GM18499 (cell line): ENCODE measurements at regions not wholly inside any gene's neighbourhood (a gene's known extent, or its start where the extent isn't known, plus 50 kb on each side); places are given as distances from the start of the nearest gene placed in this dataset.

Source experiments
- ATAC-seq: cut with Tn5 transposase; IDR thresholded peaks from one replicate; pipeline ENCODE4 v1.9.1; 2021; ENCODE audit warnings: moderate number of reproducible peaks; ENCODE audit not compliant: insufficient read depth, unreplicated experiment

DNA sequence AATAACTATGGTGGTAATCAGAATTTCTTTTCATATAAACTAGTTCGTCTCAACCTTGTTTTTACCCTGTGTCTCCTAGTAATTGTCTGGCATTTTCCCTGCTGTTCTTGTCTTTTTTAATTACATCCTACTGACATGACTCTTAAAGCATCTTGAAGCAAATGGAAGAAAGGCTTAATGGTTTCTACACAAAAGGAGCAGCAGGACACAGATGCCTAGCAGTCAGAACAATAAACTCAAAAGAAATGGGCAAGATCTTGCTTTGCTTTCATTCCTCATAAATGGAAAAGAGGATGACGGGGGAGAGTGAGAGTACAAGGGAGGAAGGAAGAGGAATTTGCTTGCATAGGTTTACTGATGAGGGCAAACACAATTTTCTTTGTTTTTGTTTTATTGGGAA lies 293.2 kb upstream of the EMCN start:
- ATAC-seq: no peak

DNA sequence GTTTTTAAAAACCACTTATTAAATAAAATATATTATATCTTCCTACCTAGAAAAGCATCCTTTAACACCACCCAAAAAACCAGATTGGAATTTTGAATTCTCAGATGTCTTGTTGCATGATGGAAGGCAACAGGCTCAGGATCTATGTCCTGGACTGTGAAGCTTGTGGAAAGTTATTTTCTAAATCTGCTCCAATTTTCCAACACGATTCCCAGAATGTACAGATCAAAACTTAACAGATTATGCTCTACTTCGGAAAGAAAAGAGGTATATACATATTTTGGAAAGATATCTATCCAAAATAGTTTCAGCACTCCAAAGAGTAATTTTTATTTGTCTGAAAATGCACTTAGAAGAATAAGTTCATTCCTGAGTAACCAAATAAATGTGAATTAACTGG lies 291.7 kb upstream of the EMCN start:
- no peak for ATAC-seq

GRCh38 chr4:100806988-100807387 lies 289.2 kb upstream of the EMCN start:
- ATAC-seq: no peak

GRCh38 chr4:100805538-100805937 lies 287.7 kb upstream of the EMCN start:
- ATAC-seq: no peak

DNA sequence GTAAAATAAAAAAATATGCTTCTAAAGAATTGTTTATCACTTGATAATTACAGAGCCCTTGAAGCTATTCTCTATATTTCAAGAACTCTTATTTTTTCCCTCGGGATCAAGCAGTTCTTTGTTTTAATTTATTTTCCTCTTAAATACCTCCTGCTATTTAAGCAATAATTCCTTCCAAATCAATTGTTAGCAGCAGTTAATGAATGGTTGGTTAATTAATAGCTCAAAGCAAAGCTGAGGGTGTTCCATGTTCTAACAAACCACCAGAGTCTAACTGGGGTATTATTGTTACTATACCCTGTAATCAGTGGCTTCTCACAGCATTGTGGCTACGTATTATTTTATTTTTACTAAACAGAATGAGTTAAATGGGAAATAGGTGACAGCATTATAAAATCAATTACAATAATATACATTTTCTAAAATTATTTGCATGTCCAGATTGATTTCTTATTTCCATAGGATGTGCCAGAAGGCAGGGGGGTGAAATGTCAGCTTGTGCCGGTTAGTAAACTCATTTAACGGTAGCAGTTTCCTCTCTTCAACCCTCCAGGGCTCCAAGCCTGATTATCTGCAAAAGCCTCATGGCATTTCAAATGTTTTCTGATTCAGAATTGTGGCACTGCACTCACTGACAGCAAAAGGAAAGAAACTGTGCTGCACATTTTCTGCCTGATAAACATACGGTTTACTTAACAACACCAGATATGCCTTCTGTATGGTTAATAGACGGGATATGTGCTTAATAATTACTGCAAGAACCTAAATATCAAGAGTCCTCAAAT lies 286.9 kb upstream of the EMCN start:
- ATAC-seq: no peak

GRCh38 chr4:100803751-100804150 lies 285.9 kb upstream of the EMCN start:
- ATAC-seq: no peak

- ATAC-seq: no peak
Measured at GRCh38 chr4:100799761-100800539, 282.1 kb upstream of the EMCN start.

DNA sequence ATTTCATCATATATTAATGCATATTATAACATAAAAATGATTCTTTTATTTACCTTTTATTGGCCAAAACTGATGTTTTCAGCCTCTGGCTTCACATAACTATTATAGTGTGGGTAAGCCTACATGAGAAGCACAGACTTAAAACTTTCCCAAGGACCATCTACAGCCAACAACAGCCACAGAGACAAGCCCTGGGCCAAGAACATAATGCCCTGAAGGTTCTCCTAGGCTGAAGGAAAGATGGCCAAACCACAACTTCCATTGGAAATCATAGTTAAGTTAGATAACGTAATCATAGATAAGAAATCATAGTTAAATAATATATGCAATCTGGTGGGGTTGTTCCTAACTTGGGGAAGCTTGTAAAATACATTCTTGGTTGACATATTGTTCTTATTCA lies 280.0 kb upstream of the EMCN start:
- no peak for ATAC-seq

DNA sequence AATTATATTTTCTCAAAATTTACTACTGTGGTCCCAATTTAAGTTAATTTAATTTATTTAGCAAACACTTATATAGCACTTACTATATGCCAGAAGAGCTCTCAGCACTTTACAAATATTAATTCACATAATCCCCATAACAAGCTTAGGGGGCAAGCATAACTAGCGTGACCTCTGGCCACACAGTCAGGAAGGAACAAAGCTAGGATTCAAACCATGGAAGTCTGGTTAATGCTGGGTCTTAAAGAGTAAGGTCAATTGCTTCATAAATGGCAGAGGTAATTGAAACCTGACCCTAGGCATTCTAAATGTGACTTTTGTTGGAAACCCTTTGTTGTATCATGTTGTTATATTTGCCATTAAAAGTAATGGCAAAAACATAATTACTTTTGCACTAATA lies 279.5 kb upstream of the EMCN start:
- ATAC-seq: no peak

GRCh38 chr4:100796332-100796731 lies 278.5 kb upstream of the EMCN start:
- ATAC-seq: no peak

DNA sequence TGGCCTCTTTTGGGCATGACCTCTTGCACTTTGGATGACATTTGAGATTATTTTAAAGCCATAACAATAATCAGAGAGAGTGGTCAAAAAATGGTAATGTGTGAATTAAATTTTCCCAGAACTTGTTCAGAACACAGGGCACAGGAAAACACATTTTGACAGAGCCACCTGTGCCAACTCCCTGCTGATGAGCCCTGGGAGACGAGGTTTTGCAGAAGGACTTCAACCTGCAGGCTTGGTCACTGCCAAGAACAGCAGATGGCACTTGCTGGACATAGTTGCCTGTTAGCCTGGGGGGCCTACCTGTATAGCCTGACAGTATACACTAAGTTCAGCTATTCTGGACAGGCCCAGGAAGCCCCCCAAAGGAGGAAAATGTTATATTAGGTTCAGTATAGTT lies 277.8 kb upstream of the EMCN start:
- no peak for ATAC-seq

DNA sequence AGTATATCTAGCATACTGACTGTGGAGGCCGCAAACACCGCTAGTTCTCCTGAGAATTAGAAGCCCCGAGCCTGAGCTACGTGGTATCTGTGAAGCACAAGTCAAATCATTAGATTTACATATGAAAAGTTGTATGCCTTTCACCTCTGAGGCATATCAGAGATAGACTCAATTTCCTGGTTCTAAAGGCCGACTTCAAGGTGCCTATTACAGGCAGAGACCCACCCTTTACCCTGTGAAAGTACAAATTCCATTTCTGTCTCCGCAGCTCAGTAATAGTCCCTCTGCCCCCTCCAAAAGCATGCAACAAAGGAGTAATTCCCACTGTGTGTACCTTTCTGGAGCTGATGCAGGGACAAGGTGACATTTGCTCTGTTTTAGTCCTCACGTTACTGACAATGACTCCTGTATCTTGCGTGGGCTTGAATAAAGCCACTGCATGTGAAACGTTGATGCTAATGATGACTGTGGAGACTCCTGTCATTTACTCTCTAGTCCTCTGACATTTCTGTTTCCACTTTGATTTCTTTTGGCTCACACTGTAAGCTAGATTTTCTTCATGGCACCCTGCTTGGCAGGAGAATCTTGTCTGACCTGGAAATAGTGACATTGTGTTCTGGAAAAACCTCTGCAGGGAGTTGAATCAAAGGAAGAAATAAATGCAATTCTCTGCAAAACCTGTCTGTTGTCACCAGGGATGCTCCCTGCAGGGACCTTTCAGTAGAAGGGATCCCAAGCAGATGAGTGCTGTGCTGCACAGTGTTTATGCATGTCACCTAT lies 273.2 kb upstream of the EMCN start:
- no peak for ATAC-seq

DNA sequence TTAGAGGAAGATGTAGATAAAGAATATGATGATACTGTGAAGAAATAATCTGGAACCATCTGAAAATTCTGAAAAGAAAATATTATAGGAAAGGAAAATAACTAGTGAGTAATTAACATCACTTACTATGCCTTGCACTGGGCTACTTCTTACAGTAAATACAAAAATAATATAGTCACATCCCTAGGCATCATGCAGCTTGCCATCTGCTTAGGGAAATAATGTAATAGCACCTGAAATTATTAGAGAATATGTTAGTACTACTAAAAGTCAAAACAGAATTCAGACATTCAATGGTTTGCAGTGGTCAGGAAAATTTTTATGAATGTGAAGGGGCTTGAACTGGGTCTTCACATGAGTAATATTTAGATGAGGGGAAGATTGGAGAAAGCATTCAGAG lies 272.2 kb upstream of the EMCN start:
- no peak for ATAC-seq

DNA sequence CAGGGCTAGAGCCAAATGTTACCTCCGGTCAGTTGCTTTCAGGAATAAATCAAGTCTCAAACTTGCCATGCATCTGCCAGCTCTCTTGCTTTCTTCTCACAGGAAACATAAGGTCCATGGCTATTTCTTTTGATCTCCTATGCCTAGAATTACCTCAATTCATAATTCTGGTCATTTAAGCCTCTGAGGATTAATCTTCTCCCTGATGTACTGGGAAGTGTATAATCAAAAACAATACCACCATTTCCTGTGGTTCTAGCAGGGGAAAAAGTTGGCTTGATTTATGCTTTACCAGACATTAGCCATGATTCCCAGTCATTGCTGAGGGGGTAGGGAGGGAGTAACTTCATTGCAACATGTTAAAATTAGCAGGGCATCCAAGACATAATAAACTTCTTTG lies 268.7 kb upstream of the EMCN start:
- ATAC-seq: no peak

DNA sequence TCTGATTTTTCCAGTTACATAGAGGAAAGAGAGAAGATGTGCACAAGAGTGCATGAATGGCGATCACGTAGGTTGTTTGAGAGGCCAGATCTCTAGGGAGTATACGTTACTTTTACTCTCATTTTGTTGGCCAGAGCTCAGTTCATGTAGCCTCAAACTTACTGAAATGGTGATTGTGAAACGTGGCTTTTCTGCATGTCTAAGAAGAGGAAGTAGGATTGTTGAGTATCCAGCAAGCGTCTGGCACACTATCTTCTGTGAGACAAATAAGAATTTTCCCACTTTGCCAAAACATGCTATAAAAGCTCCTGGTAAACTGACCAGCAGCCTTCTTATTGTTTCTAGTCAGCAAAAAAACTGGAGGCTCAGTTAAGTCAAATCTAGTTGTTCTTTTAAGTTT lies 264.5 kb upstream of the EMCN start:
- ATAC-seq: no peak

- no peak for ATAC-seq
Measured at GRCh38 chr4:100781435-100781834, 263.6 kb upstream of the EMCN start.

DNA sequence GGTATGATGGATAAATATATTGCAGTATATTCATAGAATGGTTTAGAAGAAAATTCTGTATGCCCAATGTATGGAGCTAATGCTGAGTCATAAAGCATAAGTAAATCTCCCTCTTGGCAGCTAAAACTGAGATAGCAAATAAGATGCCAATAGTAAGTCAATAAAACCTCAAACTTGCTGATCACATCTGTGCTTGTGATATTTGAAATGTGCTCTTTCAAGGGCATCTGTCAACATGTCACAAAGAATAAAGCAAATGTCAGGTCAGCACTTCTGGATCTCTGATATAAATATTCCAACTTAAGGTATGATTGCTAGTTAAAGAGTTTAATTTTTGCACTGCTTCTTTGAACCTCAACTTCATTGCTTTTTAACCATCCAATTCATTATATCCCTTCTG lies 262.3 kb upstream of the EMCN start:
- no peak for ATAC-seq

- no peak for ATAC-seq
Measured at GRCh38 chr4:100778431-100778830, 260.6 kb upstream of the EMCN start.

DNA sequence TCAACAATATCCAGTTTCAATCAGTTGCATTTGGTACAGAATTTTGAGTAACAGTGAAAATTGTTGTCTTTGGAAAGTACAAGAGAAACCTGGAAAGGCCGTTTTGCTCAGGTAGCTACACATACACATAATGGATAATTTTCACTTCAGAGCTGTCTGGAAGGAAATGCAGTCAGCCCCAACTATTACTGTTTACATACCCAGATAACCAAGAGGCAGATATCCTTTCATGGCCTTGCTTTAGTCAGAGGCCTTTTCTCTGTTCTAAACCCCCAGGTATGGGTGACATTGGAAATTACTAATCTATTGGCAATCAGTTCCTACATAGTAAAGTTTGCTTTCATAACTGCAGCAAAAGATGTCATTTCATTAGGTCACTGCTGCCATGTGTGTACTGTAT lies 244.9 kb upstream of the EMCN start:
- no peak for ATAC-seq

- ATAC-seq: no peak
Measured at GRCh38 chr4:100754751-100755150, 236.9 kb upstream of the EMCN start.

GRCh38 chr4:100746141-100746739 lies 228.4 kb upstream of the EMCN start:
- no peak for ATAC-seq
